Spleen (tissue), 7 donors: ENCODE measurements at regions not wholly inside any gene's neighbourhood (a gene's known extent, or its start where the extent isn't known, plus 50 kb on each side); places are given as distances from the start of the nearest gene placed in this dataset.

ENCODE experiments used
- CTCF ChIP-seq, 11 experiments: fragments of 200-600 bp in 7 of 11; fragments of 450-650 bp in 4 of 11; sonication (generic) in 4 of 11; IDR thresholded peaks in 8 of 11; conservative IDR thresholded peaks in 3 of 11; 1 replicate in 7 of 11; 2 replicates in 4 of 11; pipeline versions ENCODE4 v1.4.0 to v1.8.0; 2016 to 2021; ENCODE audit warnings: antibody characterized with exemption in 11 of 11, inconsistent platforms in 4 of 11, mild to moderate bottlenecking in 1 of 11
- POLR2A ChIP-seq, 3 donors: fragments of 450-650 bp; IDR thresholded peaks; one replicate each; pipeline ENCODE4 v1.5.1; 2017; ENCODE audit warnings: antibody characterized with exemption in 3 of 3, mild to moderate bottlenecking in 1 of 3
- POLR2AphosphoS5 ChIP-seq, 3 donors: sonication (generic); formaldehyde crosslinking; IDR thresholded peaks; one replicate each; pipeline ENCODE4 v1.5.1; 2017; ENCODE audit warnings: antibody characterized with exemption in 3 of 3
- donor health status: DM: no; HTN: no; CAD: no; lungs with moderate emphysema.
- donor health status: DM: no; HTN: no; CAD: no.
- donor health status: DM: no; HTN: no; CAD: no.

GRCh38 chr14:51335961-51336723 is 96.1 kb downstream of the TMX1 start:
- no peak for TF ChIP-seq CTCF (IDR thresholded peaks at IDR 0.05 in 8 of 11, conservative IDR thresholded peaks at IDR 0.05 in 3 of 11)
- no peak for TF ChIP-seq POLR2A (IDR thresholded peaks at IDR 0.05)
- TF ChIP-seq POLR2AphosphoS5 (IDR thresholded peaks at IDR 0.05) = no peak
